GM13977 (cell line): ENCODE measurements at regions not wholly inside any gene's neighbourhood (a gene's known extent, or its start where the extent isn't known, plus 50 kb on each side); places are given as distances from the start of the nearest gene placed in this dataset.

Experiments used
- DNase-seq: peaks from one replicate; pipeline ENCODE4 v3.0.0; 2012; ENCODE audit warnings: low spot score
- CTCF ChIP-seq: IDR thresholded peaks from 2 replicates; pipeline ENCODE4 v1.5.1; 2012; ENCODE audit warnings: mild to moderate bottlenecking, control low read depth; ENCODE audit not compliant: insufficient read depth; ENCODE audit errors: extremely low read depth, missing control alignments
- in situ Hi-C: fragments of 300-500 bp; cut with MboI; formaldehyde crosslinking; loops from one replicate; pipeline ENCODE4 v1.12.0; 2022; ENCODE audit warnings: low sequenced_read_pairs, low pct_unique_long_range_greater_than_20kb, mixed read lengths, inconsistent platforms; ENCODE audit not compliant: unreplicated experiment

GRCh38 chrX:96379951-96380350 is 304.7 kb upstream of the DIAPH2 start:
- DNase-seq, result no peak
- in situ Hi-C loops, result no loop called here
- TF ChIP-seq CTCF, result no peak

GRCh38 chrX:96382018-96382417 is 302.6 kb upstream of the DIAPH2 start:
- in situ Hi-C loops, result no loop called here
- no peak for DNase-seq
- TF ChIP-seq CTCF, result no peak

GRCh38 chrX:96383428-96383827 is 301.2 kb upstream of the DIAPH2 start:
- no peak for TF ChIP-seq CTCF
- in situ Hi-C loops, result no loop called here

GRCh38 chrX:96386325-96386724 is 298.3 kb upstream of the DIAPH2 start:
- in situ Hi-C loops, result no loop called here
- TF ChIP-seq CTCF, result no peak
- no peak for DNase-seq

More at GRCh38 chrX:96383428-96383827, 301.2 kb upstream of the DIAPH2 start:
- DNase-seq, result no peak

- no peak for TF ChIP-seq CTCF
- DNase-seq, result no peak
- in situ Hi-C loops, result no loop called here
Observed at GRCh38 chrX:96386981-96387380, 297.7 kb upstream of the DIAPH2 start.

- in situ Hi-C loops, result no loop called here
- TF ChIP-seq CTCF, result no peak
- no peak for DNase-seq
Observed at GRCh38 chrX:96387801-96388200, 296.8 kb upstream of the DIAPH2 start.

- no peak for DNase-seq
- in situ Hi-C loops, result no loop called here
- TF ChIP-seq CTCF, result no peak
Observed at GRCh38 chrX:96389281-96390047, 295.2 kb upstream of the DIAPH2 start.
